ENCODE measurements at regions not wholly inside any gene's neighbourhood (a gene's known extent, or its start where the extent isn't known, plus 50 kb on each side); places are given as distances from the start of the nearest gene placed in this dataset.

DNA sequence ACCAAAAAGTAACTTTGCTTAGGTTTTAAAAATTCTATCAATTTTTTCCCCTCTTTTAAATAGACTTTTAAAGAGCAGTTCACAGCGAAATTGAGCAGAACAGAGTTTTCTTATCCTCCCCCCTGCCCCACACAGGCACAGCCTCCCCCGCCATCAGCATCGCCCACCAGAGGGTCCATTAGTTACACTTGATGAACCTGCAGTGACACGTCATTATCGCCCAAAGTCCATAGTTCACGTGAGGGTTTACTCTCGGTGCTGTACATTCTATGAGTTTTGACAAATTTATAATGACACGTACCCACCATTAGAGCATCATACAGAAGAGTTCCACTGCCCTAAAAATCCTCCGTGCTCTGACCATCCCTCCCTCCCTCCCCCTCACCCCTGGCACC is 58.4 kb downstream of the FZD10 start:
- Histone ChIP-seq H3K9me3 (no peaks in the 10 kb centered on the region), H3K4me1 (no peaks in the 10 kb centered on the region), H3K27me3 (replicated peaks; ENCODE audit: control insufficient read depth, insufficient read depth, low read length) (no peaks in the 10 kb centered on the region), H3K4me3 (ENCODE audit: low read depth, low read length) (no peak overlapping the region), H3K36me3 (ENCODE audit: control insufficient read depth, insufficient read depth, low read length) (no peaks in the 10 kb centered on the region)
- H3K9me3 Mint-ChIP-seq (ENCODE audit: unreplicated experiment) = peaks cover 28% of the 10 kb centered on the region
- TF ChIP-seq, protein P1, sequence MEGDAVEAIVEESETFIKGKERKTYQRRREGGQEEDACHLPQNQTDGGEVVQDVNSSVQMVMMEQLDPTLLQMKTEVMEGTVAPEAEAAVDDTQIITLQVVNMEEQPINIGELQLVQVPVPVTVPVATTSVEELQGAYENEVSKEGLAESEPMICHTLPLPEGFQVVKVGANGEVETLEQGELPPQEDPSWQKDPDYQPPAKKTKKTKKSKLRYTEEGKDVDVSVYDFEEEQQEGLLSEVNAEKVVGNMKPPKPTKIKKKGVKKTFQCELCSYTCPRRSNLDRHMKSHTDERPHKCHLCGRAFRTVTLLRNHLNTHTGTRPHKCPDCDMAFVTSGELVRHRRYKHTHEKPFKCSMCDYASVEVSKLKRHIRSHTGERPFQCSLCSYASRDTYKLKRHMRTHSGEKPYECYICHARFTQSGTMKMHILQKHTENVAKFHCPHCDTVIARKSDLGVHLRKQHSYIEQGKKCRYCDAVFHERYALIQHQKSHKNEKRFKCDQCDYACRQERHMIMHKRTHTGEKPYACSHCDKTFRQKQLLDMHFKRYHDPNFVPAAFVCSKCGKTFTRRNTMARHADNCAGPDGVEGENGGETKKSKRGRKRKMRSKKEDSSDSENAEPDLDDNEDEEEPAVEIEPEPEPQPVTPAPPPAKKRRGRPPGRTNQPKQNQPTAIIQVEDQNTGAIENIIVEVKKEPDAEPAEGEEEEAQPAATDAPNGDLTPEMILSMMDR (IDR thresholded peaks at IDR 0.05; ENCODE audit: insufficient read depth in 1 of 2, low read depth in 1 of 2, low read length in 1 of 2, severe bottlenecking in 1 of 2, unreplicated experiment in 1 of 2) = no peak
- H3K4me1 Mint-ChIP-seq (ENCODE audit: low read depth, unreplicated experiment) = no peaks in the 10 kb centered on the region
- BruUV-seq (replicated peaks) = no TSS peak
- ChIA-PET POLR2A (no interaction called here), CTCF (no interaction called here)
- H3K27me3 Mint-ChIP-seq (ENCODE audit: insufficient read depth, unreplicated experiment) = no peaks in the 10 kb centered on the region
- H3K4me3 Mint-ChIP-seq (ENCODE audit: unreplicated experiment) = no peak overlapping the region
- intact Hi-C loops (cut with micrococcal nuclease; ENCODE audit: unreplicated experiment) = no loop called here
- H3K27ac Mint-ChIP-seq (ENCODE audit: unreplicated experiment) = no peak overlapping the region
- no peaks in the 10 kb centered on the region for H3K36me3 Mint-ChIP-seq (ENCODE audit: insufficient read depth, unreplicated experiment)
- DNase-seq = no peak

DNA sequence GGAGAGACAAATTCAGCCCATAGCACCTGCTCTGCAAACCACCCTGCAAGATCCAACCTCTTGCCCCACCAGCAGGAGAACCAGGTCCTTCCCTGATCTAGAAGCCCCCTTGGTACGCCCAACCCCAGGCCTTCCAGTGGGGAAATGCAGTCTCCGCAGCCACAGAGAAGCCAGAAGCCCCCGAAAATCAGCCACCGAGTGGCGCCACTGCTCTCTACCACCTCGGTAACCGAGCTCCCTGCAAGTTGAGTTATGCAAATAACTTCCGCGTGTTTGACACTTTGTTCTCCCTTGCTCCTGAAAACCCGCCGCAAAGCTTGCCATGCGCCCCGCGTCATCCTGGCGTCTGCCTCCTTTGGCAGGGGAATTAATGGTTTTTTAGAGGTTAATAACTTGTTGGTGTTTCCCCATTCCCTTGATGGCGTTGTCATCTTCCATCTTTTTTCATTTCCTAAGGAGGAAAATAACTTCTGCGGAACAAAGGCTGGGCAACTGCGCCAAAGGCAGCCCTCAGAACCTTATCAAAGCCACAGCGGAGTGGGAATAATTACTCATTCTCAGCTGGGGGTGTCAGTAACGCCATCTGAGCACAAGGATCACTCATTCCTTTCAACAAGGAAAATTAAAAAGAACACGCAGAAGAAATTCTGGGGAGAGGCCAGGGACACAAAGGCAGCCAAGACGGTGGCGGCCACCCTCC is 60.4 kb downstream of the FZD10 start:
- intact Hi-C loops (cut with micrococcal nuclease; ENCODE audit: unreplicated experiment) = no loop called here
- Mint-ChIP-seq H3K36me3 (ENCODE audit: insufficient read depth, unreplicated experiment) (no peaks in the 10 kb centered on the region), H3K27ac (ENCODE audit: unreplicated experiment) (no peak overlapping the region), H3K9me3 (ENCODE audit: unreplicated experiment) (peaks cover 12% of the 10 kb centered on the region), H3K4me3 (ENCODE audit: unreplicated experiment) (no peak overlapping the region), H3K27me3 (ENCODE audit: insufficient read depth, unreplicated experiment) (no peaks in the 10 kb centered on the region), H3K4me1 (ENCODE audit: low read depth, unreplicated experiment) (no peaks in the 10 kb centered on the region)
- no peak for DNase-seq
- ChIA-PET POLR2A (no interaction called here), CTCF (no interaction called here)
- Histone ChIP-seq H3K27me3 (replicated peaks; ENCODE audit: control insufficient read depth, insufficient read depth, low read length) (no peaks in the 10 kb centered on the region), H3K36me3 (ENCODE audit: control insufficient read depth, insufficient read depth, low read length) (no peaks in the 10 kb centered on the region), H3K4me3 (ENCODE audit: low read depth, low read length) (no peak overlapping the region), H3K4me1 (no peaks in the 10 kb centered on the region), H3K9me3 (no peaks in the 10 kb centered on the region)
- TF ChIP-seq, protein P1 (IDR thresholded peaks at IDR 0.05; ENCODE audit: insufficient read depth in 1 of 2, low read depth in 1 of 2, low read length in 1 of 2, severe bottlenecking in 1 of 2, unreplicated experiment in 1 of 2) = no peak
- BruUV-seq (replicated peaks) = no TSS peak

DNA sequence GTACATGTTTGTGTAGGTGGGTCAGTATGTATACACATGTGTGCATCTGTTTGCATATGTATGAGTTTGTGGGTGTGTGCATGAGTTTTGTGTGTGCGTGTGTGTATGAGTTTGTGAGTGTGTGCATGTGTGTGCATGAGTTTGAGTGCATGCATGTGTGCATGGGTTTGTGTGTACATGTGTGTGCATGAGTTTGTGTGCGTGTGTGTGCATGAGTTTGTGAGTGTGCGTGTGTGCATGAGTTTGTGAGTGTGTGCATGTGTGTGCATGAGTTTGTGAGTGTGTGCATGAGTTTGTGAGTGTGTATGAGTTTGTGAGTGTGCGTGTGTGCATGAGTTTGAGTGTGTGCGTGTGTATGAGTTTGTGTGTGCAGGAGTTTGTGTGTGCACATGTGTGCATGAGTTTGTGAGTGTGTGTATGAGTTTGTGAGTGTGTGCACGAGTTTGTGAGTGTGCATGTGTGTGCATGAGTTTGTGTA is 61.5 kb downstream of the FZD10 start:
- H3K4me1 Mint-ChIP-seq (ENCODE audit: low read depth, unreplicated experiment) = no peaks in the 10 kb centered on the region
- no peak for DNase-seq
- POLR2A ChIA-PET = no interaction called here
- H3K36me3 Mint-ChIP-seq (ENCODE audit: insufficient read depth, unreplicated experiment) = no peaks in the 10 kb centered on the region
- no peak overlapping the region for H3K4me3 Mint-ChIP-seq (ENCODE audit: unreplicated experiment)
- no peaks in the 10 kb centered on the region for H3K27me3 Mint-ChIP-seq (ENCODE audit: insufficient read depth, unreplicated experiment)
- CTCF ChIA-PET = no interaction called here
- no TSS peak for BruUV-seq (replicated peaks)
- Histone ChIP-seq H3K36me3 (ENCODE audit: control insufficient read depth, insufficient read depth, low read length) (no peaks in the 10 kb centered on the region), H3K27me3 (replicated peaks; ENCODE audit: control insufficient read depth, insufficient read depth, low read length) (no peaks in the 10 kb centered on the region), H3K4me3 (ENCODE audit: low read depth, low read length) (no peak overlapping the region), H3K4me1 (no peaks in the 10 kb centered on the region), H3K9me3 (0 out of 2 replicates have a peak, but pooled peaks cover 3% of the 10 kb centered on the region)
- intact Hi-C loops (cut with micrococcal nuclease; ENCODE audit: unreplicated experiment) = no loop called here
- H3K9me3 Mint-ChIP-seq (ENCODE audit: unreplicated experiment) = peaks cover 6% of the 10 kb centered on the region
- TF ChIP-seq, protein P1 (IDR thresholded peaks at IDR 0.05; ENCODE audit: insufficient read depth in 1 of 2, low read depth in 1 of 2, low read length in 1 of 2, severe bottlenecking in 1 of 2, unreplicated experiment in 1 of 2) = no peak
- H3K27ac Mint-ChIP-seq (ENCODE audit: unreplicated experiment) = no peak overlapping the region

Data from Caco-2 (cell line).